ENCODE measurements at regions not wholly inside any gene's neighbourhood (a gene's known extent, or its start where the extent isn't known, plus 50 kb on each side); places are given as distances from the start of the nearest gene placed in this dataset.

- TF ChIP-seq ZNF274 (IDR thresholded peaks at IDR 0.05; ENCODE audit: borderline replicate concordance, low read depth, low read length) (no peak), NELFE (IDR thresholded peaks at IDR 0.05; ENCODE audit: insufficient read depth, insufficient read length) (no peak), ZNF699 (CRISPR knock-in tag; IDR thresholded peaks at IDR 0.05; ENCODE audit: insufficient replicate concordance) (no peak), SRF (CRISPR knock-in tag; IDR thresholded peaks at IDR 0.05) (no peak), MTA1 (IDR thresholded peaks at IDR 0.05; ENCODE audit: borderline replicate concordance) (no peak), MLX (CRISPR knock-in tag; conservative IDR thresholded peaks at IDR 0.05) (no peak), POLR2H (tag; IDR thresholded peaks at IDR 0.05; ENCODE audit: low read depth) (no peak), IRF2 (CRISPR knock-in tag; IDR thresholded peaks at IDR 0.05) (no peak), ARID3A (IDR thresholded peaks at IDR 0.05; ENCODE audit: borderline replicate concordance, low read depth, low read length) (no peak), SMARCB1 (IDR thresholded peaks at IDR 0.05; ENCODE audit: insufficient read length, low read depth) (no peak)
- no peaks in the 10 kb centered on the region for H3K9me3 ChIP-seq (replicated peaks; ENCODE audit: control insufficient read depth, insufficient read depth, low read depth, low read length)
- no peak overlapping the region for H3K9ac ChIP-seq (ENCODE audit: insufficient read depth in 1 of 2, low read depth in 2 of 2, low read length in 2 of 2)
- H3K79me2 ChIP-seq (ENCODE audit: control insufficient read depth, insufficient read depth, low read length): no peaks in the 10 kb centered on the region
- peaks cover 0 to 3% of the 10 kb centered on the region in 2 experiments; a peak in 1 of 5 replicates for H3K4me1 ChIP-seq (replicated peaks in 1 of 2; ENCODE audit: control insufficient read depth in 2 of 2, insufficient read depth in 2 of 2, low read length in 2 of 2)
- no peaks in the 10 kb centered on the region for H3K9me1 ChIP-seq (ENCODE audit: control insufficient read depth, insufficient read depth, low read length)
- intact Hi-C loops (cut with micrococcal nuclease): no loop called here
- 43% methylated on average over 7 of the region's 7 CpGs for WGBS (ENCODE audit: insufficient coverage, low coverage, missing lambda C conversion rate)
- ChIA-PET POLR2A (no interaction called here), CTCF (ENCODE audit: low intra/inter-chr PET ratio) (no interaction called here)
- no peaks in the 10 kb centered on the region for H4K20me1 ChIP-seq (replicated peaks; ENCODE audit: control insufficient read depth, insufficient read depth, low read length)
- H3K36me3 ChIP-seq (ENCODE audit: control insufficient read depth, insufficient read depth, low read length): no peaks in the 10 kb centered on the region
- H3K4me3 ChIP-seq: no peak overlapping the region
- ATAC-seq (no peak), DNase-seq (ENCODE audit: extremely low read depth in 1 of 4, low spot score in 3 of 4) (no peak), FAIRE-seq (no peak)
- H3K4me2 ChIP-seq (ENCODE audit: insufficient read depth, low read length): no peak overlapping the region
- no TSS peak for BruUV-seq (replicated peaks)
- no peak overlapping the region for H2AFZ ChIP-seq (ENCODE audit: low read depth, low read length)
- H3K27me3 ChIP-seq (ENCODE audit: control insufficient read depth in 2 of 2, insufficient read depth in 2 of 2, low read length in 2 of 2): no peaks in the 10 kb centered on the region; a peak in 1 of 5 replicates
- in situ Hi-C loops (cut with MboI): no loop called here
- no peak overlapping the region for H3K27ac ChIP-seq (ENCODE audit: extremely low read depth, low read depth, low read length)
Observed at GRCh38 chr21:15132781-15133180, 68.0 kb upstream of the NRIP1 start.
